BE2C (cell line): ENCODE measurements at regions not wholly inside any gene's neighbourhood (a gene's known extent, or its start where the extent isn't known, plus 50 kb on each side); places are given as distances from the start of the nearest gene placed in this dataset.

ENCODE experiments used
- DNase-seq: peaks from one replicate; pipeline ENCODE4 v3.0.0-alpha.2; 2020
- H3K27me3 ChIP-seq: fragments of 250-450 bp; sonication (Bioruptor Pico); 2 replicates; pipeline ENCODE4 v1.5.1; 2020; ENCODE audit warnings: mild to moderate bottlenecking
- H3K36me3 ChIP-seq: fragments of 250-450 bp; sonication (Bioruptor Pico); 2 replicates; pipeline ENCODE4 v1.5.1; 2020; ENCODE audit warnings: mild to moderate bottlenecking
- H3K4me1 ChIP-seq: fragments of 250-450 bp; sonication (Bioruptor Pico); 2 replicates; pipeline ENCODE4 v1.5.1; 2020
- H3K4me3 ChIP-seq: 2 replicates; pipeline ENCODE4 v1.5.1; 2011; ENCODE audit warnings: low read depth, low read length
- H3K9me3 ChIP-seq: fragments of 250-450 bp; sonication (Bioruptor Pico); 2 replicates; pipeline ENCODE4 v1.5.1; 2020
- CTCF ChIP-seq: IDR thresholded peaks from 2 replicates; pipeline ENCODE4 v1.5.1; 2012; ENCODE audit warnings: mild to moderate bottlenecking, low read depth, low read length

- Histone ChIP-seq H3K4me1 (no peaks in the 10 kb centered on the region), H3K4me3 (no peak overlapping the region), H3K27me3 (no peaks in the 10 kb centered on the region), H3K9me3 (no peaks in the 10 kb centered on the region), H3K36me3 (no peaks in the 10 kb centered on the region)
- no peak for TF ChIP-seq CTCF
- DNase-seq = no peak
Observed at GRCh38 chr10:110378533-110379108, 73.9 kb upstream of the SMNDC1 start.

GRCh38 chr10:110379831-110380230 lies 75.1 kb upstream of the SMNDC1 start:
- Histone ChIP-seq H3K9me3 (no peaks in the 10 kb centered on the region), H3K4me3 (no peak overlapping the region), H3K27me3 (no peaks in the 10 kb centered on the region), H3K4me1 (no peaks in the 10 kb centered on the region), H3K36me3 (no peaks in the 10 kb centered on the region)
- no peak for DNase-seq
- TF ChIP-seq CTCF = no peak

- H3K4me1 ChIP-seq = no peaks in the 10 kb centered on the region
- H3K36me3 ChIP-seq = no peaks in the 10 kb centered on the region
- DNase-seq = no peak
- no peak overlapping the region for H3K4me3 ChIP-seq
- no peaks in the 10 kb centered on the region for H3K27me3 ChIP-seq
- H3K9me3 ChIP-seq = no peaks in the 10 kb centered on the region
- TF ChIP-seq CTCF = no peak
Observed at GRCh38 chr10:110380293-110380692, 75.6 kb upstream of the SMNDC1 start.

GRCh38 chr10:110382695-110383094 lies 78.0 kb upstream of the SMNDC1 start:
- Histone ChIP-seq H3K4me3 (no peak overlapping the region), H3K36me3 (no peaks in the 10 kb centered on the region), H3K9me3 (no peaks in the 10 kb centered on the region), H3K4me1 (no peaks in the 10 kb centered on the region), H3K27me3 (no peaks in the 10 kb centered on the region)
- DNase-seq = no peak
- TF ChIP-seq CTCF = no peak

- TF ChIP-seq CTCF = no peak
- H3K9me3 ChIP-seq = no peaks in the 10 kb centered on the region
- no peak overlapping the region for H3K4me3 ChIP-seq
- DNase-seq = no peak
- H3K27me3 ChIP-seq = no peaks in the 10 kb centered on the region
- peaks cover 12% of the 10 kb centered on the region for H3K4me1 ChIP-seq
- no peaks in the 10 kb centered on the region for H3K36me3 ChIP-seq
Observed at GRCh38 chr10:110387617-110387982, 82.9 kb upstream of the SMNDC1 start.

GRCh38 chr10:110387983-110388686 lies 83.4 kb upstream of the SMNDC1 start:
- H3K4me3 ChIP-seq = no peak overlapping the region
- H3K36me3 ChIP-seq = no peaks in the 10 kb centered on the region
- no peaks in the 10 kb centered on the region for H3K9me3 ChIP-seq
- H3K4me1 ChIP-seq = peaks cover 12% of the 10 kb centered on the region
- no peak for TF ChIP-seq CTCF
- no peak for DNase-seq
- H3K27me3 ChIP-seq = no peaks in the 10 kb centered on the region
